HG02970 (cell line): ENCODE measurements at regions not wholly inside any gene's neighbourhood (a gene's known extent, or its start where the extent isn't known, plus 50 kb on each side); places are given as distances from the start of the nearest gene placed in this dataset.

ENCODE experiments used
- ATAC-seq: cut with Tn5 transposase; IDR thresholded peaks from one replicate; pipeline ENCODE4 v1.9.1; 2021; ENCODE audit warnings: mild to moderate bottlenecking, moderate library complexity, moderate number of reproducible peaks; ENCODE audit not compliant: unreplicated experiment, low FRiP score

- no peak for ATAC-seq
These were observed 67.1 kb upstream of the PIK3CG start for GRCh38 chr7:106797937-106798336.

- ATAC-seq = no peak
These were observed 62.5 kb upstream of the PIK3CG start for GRCh38 chr7:106802589-106802988.

- ATAC-seq = no peak
These were observed 58.5 kb upstream of the PIK3CG start for GRCh38 chr7:106806556-106806955.

- ATAC-seq = no peak
These were observed 57.6 kb upstream of the PIK3CG start for GRCh38 chr7:106807474-106807873.

GRCh38 chr7:106808967-106809635 lies 56.0 kb upstream of the PIK3CG start:
- ATAC-seq = no peak

GRCh38 chr7:106811472-106811871 lies 53.6 kb upstream of the PIK3CG start:
- ATAC-seq = no peak

GRCh38 chr7:106812027-106812643 lies 52.9 kb upstream of the PIK3CG start:
- no peak for ATAC-seq

- no peak for ATAC-seq
These were observed 51.3 kb upstream of the PIK3CG start for GRCh38 chr7:106813705-106814305.

- ATAC-seq = no peak
These were observed 50.2 kb upstream of the PIK3CG start for GRCh38 chr7:106814887-106815286.
